ENCODE measurements at regions not wholly inside any gene's neighbourhood (a gene's known extent, or its start where the extent isn't known, plus 50 kb on each side); places are given as distances from the start of the nearest gene placed in this dataset.

DNA sequence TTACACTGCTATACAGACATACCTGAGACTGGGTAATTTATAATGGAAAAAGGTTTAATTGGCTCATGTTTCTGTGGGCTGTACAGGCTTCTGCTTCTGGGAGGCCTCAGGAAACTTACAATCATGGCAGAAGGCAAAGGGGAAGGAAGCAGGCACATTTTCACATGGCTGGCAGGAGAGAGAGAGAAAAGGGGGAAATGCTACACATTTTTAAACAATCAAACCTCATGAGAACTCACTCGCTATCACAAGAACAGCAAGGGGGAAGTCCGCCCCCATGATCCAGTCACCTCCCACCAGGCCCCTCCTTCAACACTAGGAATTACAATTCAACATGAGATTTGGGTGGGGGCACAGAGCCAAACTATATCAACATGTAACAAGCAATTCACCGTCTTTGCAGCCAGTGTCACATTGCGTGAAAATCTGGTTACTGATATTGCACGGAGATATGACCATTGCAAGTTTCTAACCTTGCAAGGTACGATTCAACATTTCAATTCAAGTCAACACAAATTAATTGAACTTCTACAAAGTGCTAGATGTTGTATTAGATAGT, 61.7 kb upstream of the RELL1 start:
- no peak for TF ChIP-seq POLR2A (IDR thresholded peaks at IDR 0.05)
- no peak for TF ChIP-seq CTCF (IDR thresholded peaks at IDR 0.05)
